Stimulated activated naive CD4-positive, alpha-beta T cell (primary cell): ENCODE measurements at regions not wholly inside any gene's neighbourhood (a gene's known extent, or its start where the extent isn't known, plus 50 kb on each side); places are given as distances from the start of the nearest gene placed in this dataset.
A peak's percentile ranks its signal among the peaks of the same experiment; 100 is the strongest.
"Not testable (repeated sequence)": the region's sequence is repeated elsewhere in the genome, so short reads cannot be mapped to it uniquely, and the experiment has no call there.

Experiments
- DNase-seq, 6 experiments: peaks; one replicate each; lab custom pipeline; 2025; lab: John Stamatoyannopoulos, UW

DNA sequence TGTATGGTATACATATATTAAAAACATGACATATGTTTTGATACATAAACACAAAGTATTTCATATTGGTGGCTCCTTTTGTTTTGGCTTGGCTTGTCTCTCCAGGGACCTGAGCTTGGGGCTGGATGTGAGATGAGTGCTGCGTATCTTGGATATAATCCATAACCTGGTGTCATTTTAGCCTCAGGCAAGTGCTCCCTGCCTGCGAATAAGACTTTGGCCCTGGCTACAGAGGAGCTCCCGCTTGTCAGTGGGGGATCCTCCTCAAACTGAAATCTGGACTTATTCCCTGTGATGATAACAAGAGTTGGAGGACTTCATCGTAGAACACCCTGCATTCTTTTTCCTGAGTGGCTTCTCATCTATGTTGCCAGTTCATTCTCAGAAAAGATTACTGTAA is 341.7 kb upstream of the CLINT1 start:
- no peak for DNase-seq

DNA sequence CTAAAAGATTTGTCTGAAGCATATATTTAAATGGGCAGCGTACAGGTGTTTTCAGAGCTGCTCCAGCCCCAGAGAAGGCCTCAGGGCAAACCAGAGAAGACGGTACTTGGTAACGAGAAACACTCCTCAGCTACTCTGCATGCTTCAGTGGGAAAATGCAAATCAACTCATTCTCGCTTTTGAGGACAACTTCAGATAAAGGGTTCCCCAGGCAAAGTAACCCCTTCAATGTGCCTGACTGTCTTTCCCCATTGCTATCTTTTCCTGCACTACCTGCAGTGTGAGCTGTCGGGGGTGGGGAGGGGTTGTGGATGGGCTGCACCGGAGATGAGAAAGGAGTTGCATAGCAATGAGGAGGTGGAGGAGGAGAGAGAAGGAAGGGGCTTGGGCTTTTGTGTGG is 339.7 kb upstream of the CLINT1 start:
- DNase-seq: no peak

DNA sequence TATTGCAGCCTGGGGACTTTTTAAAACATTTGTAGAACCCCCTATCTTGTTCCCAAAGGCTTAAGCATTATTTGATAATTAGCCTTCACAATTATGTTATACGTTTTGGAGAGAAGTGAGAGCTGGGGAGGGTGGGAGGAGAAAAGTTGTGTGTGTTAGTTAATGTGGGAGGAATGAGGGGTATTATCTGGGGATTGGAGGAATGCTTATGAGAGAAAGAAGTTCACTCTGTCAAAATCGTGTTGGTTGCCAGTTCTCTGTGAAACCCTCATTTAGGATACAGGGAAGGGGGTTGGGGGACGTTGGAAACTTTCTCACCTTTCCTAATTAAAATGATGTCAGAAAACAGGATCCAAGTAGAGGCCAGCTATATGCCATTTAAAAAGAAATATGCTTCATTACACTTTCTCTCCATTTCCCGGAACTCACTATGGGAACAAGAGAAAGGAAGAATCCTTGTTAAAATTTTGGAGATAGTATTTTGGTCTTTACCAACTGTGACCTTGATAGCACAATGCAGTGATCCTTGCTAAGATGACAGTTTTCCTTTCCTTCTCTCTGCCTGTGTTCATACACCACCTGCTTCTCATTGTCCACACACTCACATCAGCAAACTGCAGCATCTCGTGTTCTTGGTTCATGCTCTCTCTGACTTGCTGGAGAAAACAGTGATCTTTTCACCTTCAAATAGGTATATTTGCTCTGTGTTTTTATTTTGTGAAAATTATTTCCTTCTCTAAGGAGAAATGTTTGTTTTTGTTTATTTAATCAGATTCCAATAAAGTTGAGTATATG is 336.7 kb upstream of the CLINT1 start:
- no peak for DNase-seq

DNA sequence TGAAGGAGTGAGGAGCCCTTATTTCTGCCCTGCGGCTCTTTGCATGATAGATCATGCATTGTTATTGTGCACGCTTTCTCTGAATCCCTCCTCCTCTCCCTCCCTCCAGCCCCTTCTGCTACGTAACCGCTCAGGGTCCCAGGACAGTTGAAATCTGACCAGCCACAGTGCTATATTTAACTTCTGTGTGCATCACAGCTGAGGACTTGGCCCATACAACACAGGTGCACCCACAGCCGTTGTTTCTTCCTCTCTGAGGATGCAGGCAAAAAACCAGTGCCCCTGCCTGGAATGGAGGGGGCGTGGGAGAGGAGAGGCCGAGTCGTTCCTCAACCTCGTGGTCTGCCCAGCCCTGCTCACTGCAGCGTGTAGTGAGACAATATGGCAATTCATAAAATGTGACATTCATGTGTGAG is 335.6 kb upstream of the CLINT1 start:
- DNase-seq: no peak

DNA sequence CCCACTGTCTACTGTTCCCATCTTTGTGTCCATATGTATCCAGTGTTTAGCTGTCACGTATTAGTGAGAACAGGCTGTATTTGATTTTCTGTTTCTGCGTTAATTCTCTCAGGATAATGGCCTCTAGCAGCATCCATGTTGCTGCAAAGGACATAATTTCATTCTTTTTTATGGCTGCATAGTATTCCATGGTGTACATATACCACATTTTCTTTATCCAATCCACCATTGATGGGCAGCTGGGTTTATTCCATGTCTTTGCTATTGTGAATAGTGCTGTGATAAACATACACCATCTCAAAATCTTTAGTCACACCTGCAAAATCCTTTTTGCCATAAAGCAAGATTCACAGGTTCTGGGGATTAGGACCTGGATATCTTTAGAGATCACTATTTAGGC is 334.4 kb upstream of the CLINT1 start:
- DNase-seq: not testable (repeated sequence)

DNA sequence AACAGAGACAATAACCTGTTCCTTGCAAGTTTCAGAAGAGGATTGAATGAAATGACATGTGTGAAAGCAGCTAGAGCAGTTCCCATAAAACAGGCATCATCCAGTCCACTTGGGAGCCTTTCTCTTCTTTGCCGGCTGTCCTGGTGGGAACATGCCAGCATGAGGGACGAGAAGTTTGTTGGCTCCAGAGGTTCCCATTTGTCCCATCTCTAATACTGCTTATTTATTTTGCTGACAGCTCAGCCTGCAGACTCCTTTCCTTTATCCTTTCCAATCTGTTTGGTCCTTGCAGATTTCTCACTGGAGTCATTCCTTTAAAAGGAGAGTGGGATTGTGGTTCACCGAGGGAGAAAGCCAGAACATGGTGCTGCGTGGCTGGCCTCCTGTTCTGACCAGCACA is 321.5 kb upstream of the CLINT1 start:
- no peak for DNase-seq

DNA sequence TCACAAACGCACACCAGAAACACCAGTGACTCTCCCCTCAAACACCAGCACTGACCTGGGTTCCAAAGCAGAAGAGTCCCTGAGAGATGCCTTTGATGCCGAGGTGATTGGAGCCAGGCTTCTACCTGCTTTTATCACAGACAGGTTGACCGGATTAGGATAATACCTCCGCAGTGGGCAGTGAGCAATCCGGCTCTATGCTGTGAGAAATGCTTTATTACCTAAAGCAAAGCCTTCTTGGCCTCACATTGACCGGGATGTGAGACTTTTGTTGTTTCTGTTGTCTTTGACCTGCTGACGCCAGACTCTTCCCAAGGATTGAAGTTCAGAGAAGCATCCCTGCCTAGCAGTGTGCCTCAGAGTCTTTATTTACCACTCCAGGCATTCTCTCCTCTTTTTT is 320.3 kb upstream of the CLINT1 start:
- no peak for DNase-seq

DNA sequence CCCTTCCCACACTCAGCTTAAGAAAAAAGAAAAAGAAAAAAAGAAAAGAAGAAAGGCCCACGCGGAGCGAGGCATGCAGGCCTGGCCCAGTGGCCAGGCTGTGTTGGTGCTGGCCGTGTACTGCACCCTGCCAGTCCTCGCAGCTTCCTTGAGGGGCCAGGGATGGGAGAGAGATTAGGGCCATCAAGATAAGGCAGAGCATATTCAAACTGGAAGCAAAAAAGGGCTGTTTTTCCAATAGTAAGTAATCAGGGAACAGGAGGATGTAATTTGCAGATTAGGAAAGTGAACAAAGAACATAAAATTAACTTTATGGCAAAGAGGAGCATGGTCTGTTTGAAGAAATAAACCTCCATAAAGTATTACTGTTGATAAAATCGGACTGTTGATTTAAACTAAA is 319.6 kb upstream of the CLINT1 start:
- no peak for DNase-seq

DNA sequence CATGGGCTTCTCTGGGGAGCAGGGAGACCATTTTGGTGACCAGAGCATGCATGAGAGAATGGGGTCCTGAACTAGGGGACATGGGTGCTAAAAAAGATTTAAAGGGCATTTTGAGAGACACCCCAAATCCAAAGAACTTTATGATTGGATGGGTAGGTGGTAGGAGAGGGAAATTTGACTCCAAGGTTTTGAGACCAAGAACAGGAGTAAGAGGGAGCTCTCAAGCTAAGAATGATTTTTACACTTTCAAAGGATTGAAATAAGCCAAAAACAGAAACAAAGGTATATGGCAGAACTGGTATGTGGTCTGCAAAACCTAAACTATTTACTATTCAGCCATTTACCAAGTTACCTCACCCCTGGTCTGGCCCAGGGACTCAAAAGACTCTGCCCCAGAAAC is 318.2 kb upstream of the CLINT1 start:
- no peak for DNase-seq

DNA sequence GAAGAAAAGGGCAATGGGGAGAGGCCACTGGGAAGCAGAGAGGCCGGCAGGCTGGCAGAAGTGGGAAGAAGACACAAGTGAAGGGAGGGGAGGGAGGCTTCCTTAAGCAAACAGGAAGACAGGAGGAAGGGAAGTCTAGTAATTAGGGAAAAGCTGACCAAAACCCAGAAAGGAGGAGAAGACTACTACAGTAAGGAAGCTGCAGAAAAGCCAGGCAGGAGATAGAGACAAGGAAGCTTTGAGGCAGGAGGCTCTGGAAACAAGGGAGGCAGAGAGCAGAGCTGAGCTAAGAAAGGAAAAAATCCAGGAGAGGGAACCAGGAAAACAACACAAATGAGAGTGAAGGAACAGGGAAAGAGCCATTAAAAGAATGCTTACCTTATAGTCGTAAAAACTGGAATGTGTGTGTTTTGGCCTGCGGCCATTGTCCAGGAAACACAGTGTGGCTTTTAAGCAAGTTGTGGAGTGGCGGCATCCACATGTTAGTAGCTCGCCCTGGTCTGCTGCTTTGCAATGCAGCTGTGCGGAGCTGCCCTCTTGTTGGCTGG is 317.1 kb upstream of the CLINT1 start:
- no peak for DNase-seq

DNA sequence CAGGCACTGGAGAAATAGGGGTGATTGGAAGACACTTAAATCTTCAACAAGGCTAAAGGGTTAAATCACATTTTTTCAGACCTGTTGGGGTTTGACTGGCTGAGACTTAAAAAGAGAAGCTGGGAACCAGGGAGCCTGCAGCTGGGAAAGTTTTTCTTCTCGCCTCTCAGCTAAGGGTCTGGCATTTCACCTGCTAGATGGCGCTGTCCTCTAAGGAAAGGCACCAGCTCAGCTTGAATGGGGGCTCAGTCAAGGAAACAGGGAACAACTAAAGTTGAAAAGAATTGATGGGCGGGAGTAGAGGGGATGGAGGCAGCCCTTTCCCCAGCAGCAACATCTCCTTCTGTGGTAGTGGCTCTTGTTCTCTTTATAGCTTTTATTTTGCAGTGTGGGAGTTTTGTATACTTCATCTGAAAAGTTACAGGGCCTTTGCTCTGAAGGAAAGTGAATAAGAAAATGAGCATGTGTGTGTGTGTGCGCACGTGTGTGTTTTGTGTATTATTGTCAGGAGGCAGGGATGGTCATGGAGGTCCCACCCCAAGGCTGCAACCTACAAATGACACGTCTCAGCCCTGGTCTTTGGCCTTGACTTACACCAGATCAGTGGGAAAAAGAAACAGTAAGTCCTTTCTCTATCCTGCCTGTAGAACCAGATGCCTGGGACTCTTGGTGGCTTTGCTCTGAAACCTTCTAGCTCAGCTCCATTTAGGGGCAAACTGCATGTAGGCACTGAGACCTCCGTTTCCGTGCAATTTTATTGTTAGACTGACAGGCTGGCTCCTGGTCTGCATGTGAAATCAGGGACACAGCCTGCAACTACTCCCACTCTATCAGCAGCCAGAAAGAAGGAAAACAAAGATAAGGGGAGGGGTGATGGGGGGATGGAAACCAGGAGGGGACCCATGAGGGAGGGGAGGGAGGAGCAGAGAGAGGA is 316.2 kb upstream of the CLINT1 start:
- peak; percentile 18 to 60 (median 35) for DNase-seq

DNA sequence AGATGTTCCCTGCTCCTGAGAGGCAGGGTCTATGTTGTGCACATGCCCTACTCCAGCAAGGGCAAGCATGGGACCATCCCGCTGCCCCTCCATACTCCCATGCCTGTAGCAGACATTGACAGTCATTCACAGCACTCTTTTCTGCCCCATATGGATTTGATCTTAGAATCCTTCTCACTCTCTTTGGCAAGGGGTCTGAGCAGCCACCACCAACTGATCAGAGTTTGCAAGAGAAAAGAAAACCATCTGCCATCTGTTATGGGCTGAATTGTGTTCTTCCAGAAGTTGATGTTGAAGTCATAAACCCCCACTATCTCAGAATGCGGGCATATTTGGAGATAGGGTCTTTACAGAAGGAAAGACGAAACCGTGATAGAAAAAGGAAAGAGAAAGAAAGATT is 315.1 kb upstream of the CLINT1 start:
- no peak for DNase-seq

DNA sequence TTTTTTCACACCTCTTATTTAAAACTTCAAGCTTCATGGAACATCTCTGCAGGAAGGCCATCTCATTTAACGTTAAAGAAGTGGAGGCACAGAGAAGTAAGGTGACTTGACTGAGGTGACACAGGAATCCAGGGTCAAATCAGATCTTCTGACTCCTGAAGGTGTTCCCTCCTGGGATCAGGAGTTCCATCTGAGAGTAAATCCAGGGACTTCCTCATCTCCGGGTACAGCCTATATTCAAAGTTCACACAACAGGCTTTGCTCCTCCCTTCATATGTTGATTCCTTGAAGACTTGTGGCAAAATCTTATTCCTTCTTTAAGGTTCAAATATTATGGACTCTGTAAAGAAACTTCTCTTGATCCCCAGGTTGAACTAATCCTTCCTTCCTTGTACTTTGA is 313.1 kb upstream of the CLINT1 start:
- no peak for DNase-seq

DNA sequence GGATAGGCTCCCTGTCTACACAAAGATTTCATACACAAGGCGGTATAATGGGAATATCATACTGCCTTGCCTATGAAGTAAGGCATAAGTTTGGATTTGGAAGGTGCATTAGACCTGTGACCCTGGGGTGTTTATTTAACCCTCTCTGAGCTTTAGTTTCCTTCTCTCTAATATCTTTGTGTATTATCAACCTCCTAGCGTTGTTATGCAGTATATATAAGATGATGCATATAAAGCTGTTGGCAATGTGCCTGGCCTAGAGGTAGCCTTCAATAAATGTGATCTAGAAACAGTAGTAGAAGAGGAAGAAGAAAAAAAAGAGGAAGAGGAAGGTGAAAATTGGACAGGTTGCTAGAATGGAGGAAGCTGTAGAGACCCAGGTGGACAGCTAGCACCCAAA is 311.6 kb upstream of the CLINT1 start:
- no peak for DNase-seq

DNA sequence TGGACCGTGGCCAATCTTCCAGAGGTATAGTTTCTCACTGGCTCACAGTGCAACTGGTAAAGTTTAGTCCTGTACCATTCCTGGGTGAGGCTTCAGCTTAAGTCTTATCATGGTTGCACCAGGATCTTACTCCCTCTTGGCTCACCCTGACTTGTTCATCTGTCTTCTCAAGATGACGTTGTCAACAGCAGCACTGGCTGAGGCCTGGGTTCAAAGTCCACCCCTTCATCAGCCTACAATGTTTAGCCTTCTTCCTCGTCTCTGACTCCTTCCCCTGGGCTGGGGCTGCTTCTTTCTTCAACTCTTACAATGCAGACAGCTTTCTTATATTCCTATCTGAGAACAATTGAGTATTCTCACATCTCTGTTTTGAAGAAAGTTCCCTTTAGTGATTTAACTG is 311.1 kb upstream of the CLINT1 start:
- no peak for DNase-seq

DNA sequence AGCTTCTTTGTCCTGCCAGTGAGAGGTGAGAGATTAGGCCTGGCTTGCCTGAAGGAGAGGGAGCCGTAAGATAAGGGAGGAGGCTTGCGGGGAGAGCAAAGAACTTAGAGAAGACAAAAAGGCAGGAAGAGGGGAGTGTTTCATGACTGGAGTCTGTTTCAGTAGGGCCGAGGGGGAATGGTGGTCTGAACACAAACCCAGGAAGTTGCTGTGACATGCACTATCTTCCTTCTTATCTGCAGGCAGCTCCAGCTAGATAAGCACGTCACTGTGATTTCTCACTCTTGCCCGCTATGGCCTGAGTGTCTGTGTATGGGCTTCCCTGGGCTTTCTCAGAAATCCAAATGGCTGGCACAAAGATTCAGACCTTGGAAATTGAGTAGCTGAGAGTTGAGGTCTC is 307.5 kb upstream of the CLINT1 start:
- no peak for DNase-seq

DNA sequence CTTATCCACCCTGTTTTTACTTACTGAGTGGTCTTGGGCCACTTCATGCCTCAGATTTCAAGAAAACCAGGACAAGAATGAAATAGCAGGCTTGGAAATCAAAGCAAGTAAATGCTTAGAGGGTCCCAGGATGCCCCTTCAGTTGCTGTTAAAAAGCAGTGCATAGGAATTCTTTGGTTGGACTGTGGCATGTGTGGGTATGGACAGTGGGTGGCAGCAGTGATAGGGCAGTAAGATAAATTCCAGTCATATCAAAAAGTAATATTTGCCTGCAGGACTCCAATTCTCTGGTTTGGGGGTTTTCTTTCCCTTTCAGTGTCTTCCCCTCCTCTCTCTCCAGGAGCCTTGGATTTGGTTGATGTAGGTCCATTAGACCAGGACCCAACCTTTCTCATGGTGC is 306.7 kb upstream of the CLINT1 start:
- DNase-seq: no peak

DNA sequence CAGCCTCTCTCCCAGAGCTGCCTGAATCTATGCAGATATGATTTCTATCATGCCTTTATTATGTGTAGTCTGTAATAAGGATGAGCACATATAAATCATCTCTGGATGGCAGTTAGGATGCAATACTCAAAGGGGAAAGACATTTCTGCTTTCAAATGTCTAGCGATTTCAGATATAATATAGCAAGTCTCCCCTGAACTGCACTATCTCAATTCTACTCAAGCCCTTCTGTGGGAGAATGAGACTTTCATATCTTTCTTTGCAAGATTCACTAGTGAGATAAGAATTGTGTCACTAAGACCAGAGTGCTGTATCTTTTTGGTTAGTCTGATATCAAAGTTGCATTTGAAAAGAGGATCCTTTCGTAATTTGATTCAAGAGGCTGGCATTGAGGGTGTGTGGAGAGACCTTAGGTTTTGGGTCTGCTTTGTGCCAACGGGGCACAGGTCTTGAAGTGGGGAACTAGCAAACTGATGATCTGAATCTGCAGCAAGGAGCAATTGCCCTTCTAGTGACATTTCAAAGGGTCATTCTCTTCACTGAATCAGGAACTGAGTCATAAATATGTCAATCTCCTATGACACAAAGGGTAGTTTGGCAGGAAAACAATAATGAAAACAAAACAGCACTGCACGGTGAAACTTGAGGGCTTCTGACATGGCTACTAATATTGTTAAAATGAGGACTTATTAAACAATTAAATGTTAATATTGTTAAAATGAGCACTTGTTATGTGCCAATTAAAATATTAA is 305.5 kb upstream of the CLINT1 start:
- DNase-seq: no peak

DNA sequence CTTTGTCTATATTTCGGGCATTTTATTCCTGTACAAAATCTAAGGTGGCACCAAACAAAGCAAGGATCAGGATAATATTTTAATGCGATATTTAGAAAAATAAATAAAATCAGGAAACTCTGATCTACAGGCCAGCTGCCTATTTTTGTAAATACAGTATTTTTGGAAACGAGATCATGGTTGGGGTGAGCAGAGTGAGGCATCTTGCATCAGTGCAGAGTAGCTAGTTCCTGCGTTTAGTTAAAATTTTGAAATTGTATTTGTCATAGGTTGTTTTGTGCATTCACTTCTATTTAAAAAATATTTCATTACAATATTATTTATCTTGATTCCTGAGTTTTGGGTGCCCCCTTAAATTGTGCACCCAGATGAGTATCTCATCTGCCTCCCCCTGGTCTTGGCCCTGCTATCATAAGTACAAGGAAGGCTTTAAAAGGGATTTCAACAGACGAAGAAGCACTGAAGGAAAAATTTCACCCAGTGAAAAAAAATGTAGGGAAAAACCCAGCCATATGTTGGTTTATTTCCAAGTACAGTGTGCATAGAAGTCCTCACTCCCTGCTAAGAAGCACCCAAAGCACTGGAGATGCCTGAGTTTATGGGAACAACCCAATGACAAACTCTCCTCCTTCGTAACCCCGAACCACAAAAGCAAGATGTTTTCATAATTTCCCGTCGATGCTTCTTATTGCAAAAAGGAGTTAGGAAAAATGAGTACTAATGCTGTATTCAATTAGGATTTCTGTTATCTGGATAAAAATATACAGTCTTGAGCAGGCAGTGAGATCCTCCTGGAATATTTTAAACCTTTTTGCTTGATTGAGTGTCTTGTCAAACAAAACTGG is 304.7 kb upstream of the CLINT1 start:
- DNase-seq: no peak

DNA sequence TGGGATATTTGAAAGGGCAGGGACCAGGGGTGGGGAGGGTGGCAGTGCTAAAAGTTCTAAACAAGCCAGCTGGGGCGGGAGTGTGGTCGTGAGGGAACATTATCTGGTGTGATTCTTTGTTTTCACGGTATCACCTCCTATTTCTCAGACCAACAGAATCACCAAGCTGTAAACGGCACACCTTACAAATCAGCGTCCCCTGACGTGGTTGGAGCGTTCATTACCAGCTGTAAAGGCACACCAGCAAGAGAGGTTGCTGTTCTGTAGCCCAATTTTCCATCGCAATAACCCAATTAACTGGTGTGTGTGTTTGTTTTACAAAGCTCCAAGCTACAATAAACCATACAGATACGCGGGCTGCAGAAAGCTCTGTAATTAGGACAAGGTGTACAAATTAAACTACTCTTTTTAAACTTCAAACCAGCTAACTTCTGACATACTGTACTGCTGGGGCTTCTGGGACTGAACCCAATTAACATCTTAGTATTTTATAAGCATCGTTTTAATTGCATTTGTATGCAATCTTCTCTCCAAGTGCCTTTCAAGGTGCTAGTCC is 303.6 kb upstream of the CLINT1 start:
- DNase-seq: no peak

DNA sequence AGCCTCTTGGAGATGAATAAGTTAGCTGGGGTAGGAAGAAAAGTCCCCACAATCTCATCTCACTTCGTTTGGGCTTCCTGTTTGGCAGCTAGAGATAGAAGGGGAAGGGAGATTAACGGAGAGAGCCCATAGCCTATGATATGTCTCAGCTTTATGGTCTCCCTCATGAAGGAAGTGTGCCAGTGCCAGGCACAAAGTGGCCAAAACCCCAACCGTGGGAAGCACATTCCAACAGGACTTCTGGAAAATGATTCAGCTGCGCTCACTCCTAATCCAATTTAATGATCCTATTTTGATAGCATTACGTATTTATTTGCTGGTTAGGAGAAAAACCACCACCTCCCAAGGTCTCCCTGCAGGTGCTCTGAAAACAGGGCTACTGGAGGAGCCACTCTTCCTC is 303.1 kb upstream of the CLINT1 start:
- DNase-seq: no peak
